ENCODE measurements at regions not wholly inside any gene's neighbourhood (a gene's known extent, or its start where the extent isn't known, plus 50 kb on each side); places are given as distances from the start of the nearest gene placed in this dataset.

DNA sequence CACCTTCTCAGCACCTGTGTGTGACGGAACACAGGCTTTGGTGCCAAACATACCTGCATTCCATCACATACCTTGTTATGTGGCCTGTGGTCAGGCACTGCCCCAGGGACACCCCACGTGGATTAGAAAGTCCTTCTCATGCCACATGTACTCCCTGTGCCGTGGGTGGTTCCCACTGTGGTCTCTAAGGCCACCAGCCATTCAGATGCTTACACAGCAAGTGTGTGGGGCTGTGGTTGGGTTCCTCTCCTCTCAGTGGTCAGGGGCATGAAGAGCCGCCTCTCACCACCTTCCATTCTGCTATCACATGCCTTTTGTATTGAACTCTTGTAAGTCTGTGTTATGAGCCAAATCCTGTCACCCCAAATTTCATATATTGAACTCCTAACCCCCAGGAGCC is 85.1 kb upstream of the IGFBP3 start:
- H3K27ac ChIP-seq (ENCODE audit: low read depth, low read length) = no peak overlapping the region
- H3K9me3 ChIP-seq (ENCODE audit: control insufficient read depth, insufficient read depth, low read length) = peaks cover 5% of the 10 kb centered on the region; the same call in 1 of the 2 replicates
- H3K27me3 ChIP-seq (ENCODE audit: control insufficient read depth, insufficient read depth, low read length) = no peaks in the 10 kb centered on the region
- CTCF ChIA-PET = no interaction called here
- DNase-seq (ENCODE audit: low read depth, low spot score) = no peak
- no peak overlapping the region for H3K4me3 ChIP-seq (ENCODE audit: low read depth, low read length)
- POLR2A ChIA-PET = no interaction called here
- TF ChIP-seq, protein P1, sequence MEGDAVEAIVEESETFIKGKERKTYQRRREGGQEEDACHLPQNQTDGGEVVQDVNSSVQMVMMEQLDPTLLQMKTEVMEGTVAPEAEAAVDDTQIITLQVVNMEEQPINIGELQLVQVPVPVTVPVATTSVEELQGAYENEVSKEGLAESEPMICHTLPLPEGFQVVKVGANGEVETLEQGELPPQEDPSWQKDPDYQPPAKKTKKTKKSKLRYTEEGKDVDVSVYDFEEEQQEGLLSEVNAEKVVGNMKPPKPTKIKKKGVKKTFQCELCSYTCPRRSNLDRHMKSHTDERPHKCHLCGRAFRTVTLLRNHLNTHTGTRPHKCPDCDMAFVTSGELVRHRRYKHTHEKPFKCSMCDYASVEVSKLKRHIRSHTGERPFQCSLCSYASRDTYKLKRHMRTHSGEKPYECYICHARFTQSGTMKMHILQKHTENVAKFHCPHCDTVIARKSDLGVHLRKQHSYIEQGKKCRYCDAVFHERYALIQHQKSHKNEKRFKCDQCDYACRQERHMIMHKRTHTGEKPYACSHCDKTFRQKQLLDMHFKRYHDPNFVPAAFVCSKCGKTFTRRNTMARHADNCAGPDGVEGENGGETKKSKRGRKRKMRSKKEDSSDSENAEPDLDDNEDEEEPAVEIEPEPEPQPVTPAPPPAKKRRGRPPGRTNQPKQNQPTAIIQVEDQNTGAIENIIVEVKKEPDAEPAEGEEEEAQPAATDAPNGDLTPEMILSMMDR (IDR thresholded peaks at IDR 0.05; ENCODE audit: low read depth, low read length) = no peak

DNA sequence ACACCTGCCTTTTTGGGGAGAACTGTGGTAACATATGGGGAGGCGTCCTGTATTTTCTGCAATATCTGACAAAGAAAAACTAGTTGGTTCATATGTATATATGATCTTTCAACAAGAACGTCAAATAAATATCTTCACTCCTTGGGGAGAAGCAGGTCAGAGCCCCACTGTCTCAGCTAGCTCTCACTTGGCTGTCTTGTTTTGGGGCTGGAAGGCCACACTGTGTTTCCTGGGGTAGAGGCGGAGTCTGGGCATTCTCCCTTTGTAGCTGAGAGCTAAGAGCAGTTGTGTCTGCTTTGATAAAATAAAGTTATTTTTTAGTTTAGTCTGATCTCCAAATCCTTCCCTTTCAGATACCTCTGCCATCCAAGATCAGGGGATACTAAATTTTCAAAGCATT is 83.9 kb upstream of the IGFBP3 start:
- DNase-seq (ENCODE audit: low read depth, low spot score) = no peak
- TF ChIP-seq, protein P1 (IDR thresholded peaks at IDR 0.05; ENCODE audit: low read depth, low read length) = no peak
- ChIA-PET CTCF (no interaction called here), POLR2A (no interaction called here)
- H3K27me3 ChIP-seq (ENCODE audit: control insufficient read depth, insufficient read depth, low read length) = no peaks in the 10 kb centered on the region
- no peak overlapping the region for H3K4me3 ChIP-seq (ENCODE audit: low read depth, low read length)
- no peak overlapping the region for H3K27ac ChIP-seq (ENCODE audit: low read depth, low read length)
- H3K9me3 ChIP-seq (ENCODE audit: control insufficient read depth, insufficient read depth, low read length) = peaks cover 5% of the 10 kb centered on the region; the same call in 1 of the 2 replicates

DNA sequence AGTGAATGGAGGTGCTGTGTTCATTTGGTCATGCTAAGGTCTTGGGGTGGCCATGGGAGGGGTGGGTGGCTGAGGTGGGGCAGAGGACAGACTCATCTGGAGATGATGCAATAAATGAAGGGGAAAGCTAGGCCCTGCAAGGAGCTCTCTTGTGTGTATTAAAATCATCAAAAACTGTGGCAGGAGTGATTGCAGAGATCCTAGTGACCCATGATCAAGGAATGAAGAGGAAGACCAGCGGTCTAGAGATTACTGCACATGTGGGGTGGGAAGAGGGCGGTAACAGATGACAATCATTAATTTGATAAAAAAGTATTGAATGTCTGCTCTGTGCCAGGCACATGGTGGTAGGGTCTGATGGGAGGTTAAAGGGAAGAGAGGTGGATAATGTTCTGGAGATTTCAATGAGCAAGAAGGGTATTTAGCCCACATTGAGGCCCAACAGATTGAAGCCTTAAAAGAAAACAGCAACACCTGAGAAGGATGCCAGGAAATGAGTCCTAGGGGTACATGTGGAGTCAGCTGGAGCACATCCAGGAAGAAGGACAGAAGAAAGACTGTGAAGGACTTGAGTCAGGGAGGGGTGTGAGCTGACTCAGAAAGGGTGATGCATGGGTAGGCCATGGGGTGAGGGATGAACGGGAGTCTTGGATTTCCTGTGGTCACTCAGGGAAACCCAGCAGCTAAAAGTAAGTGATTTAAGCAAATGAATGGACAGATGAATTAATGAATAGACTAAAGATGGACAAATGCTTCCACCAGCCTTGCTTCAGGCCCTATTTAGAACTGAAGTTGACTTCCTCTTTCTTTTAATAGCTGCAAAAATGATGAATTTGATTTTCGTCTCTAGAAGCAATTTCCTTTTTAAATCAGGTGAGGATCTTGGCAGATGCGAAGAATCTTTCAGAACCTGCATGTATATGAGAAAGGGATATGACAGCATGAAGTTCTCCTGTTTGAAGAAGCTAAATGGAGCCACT is 83.1 kb upstream of the IGFBP3 start:
- peak; percentile 55 for DNase-seq (ENCODE audit: low read depth, low spot score)
- TF ChIP-seq, protein P1 (IDR thresholded peaks at IDR 0.05; ENCODE audit: low read depth, low read length) = no peak
- H3K27ac ChIP-seq (ENCODE audit: low read depth, low read length) = no peak overlapping the region
- no peaks in the 10 kb centered on the region for H3K27me3 ChIP-seq (ENCODE audit: control insufficient read depth, insufficient read depth, low read length)
- peaks cover 5% of the 10 kb centered on the region; the same call in 1 of the 2 replicates for H3K9me3 ChIP-seq (ENCODE audit: control insufficient read depth, insufficient read depth, low read length)
- POLR2A ChIA-PET = no interaction called here
- CTCF ChIA-PET = no interaction called here
- H3K4me3 ChIP-seq (ENCODE audit: low read depth, low read length) = no peak overlapping the region

DNA sequence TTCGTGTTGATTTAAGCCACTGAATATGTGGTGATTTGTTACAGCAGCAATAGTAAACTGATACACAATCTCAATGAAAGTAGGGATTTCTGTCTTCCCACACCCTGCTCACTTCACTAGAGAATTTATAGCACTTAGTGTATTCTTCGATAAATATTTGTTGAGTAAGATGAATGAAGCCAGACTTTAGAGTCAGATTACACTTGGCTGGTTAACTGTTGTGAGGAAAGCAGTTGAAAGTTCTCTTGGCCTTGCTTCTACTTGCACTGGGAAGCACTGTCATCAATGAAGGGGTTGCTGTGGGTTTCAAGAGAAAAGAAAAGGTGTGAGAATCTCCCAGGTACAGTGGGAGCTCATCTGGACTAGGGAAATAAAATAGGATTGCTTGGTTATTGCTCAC is 82.1 kb upstream of the IGFBP3 start:
- DNase-seq (ENCODE audit: low read depth, low spot score) = no peak
- no peak overlapping the region for H3K27ac ChIP-seq (ENCODE audit: low read depth, low read length)
- CTCF ChIA-PET = no interaction called here
- peaks cover 5% of the 10 kb centered on the region; the same call in 1 of the 2 replicates for H3K9me3 ChIP-seq (ENCODE audit: control insufficient read depth, insufficient read depth, low read length)
- H3K4me3 ChIP-seq (ENCODE audit: low read depth, low read length) = no peak overlapping the region
- TF ChIP-seq, protein P1 (IDR thresholded peaks at IDR 0.05; ENCODE audit: low read depth, low read length) = no peak
- POLR2A ChIA-PET = no interaction called here
- no peaks in the 10 kb centered on the region for H3K27me3 ChIP-seq (ENCODE audit: control insufficient read depth, insufficient read depth, low read length)

DNA sequence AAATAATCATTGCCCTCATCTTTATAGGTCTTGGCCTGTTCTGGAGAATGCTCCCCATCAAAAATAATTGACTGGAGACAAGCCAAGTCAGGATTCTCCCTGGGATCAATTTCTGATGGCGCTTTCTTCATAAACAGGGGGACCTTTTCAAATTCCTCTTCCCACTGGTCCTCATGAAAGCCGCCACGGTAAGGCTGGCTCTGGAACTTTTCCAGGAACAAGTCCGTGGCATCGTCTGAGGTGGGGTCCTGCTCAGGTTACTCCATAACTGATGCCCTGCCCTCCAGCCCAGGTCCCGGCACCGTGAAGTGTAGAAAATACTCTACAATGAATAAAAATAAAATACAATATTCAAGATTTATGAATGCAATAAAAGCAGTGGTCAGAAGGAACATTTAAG is 79.4 kb upstream of the IGFBP3 start:
- ChIA-PET POLR2A (no interaction called here), CTCF (interaction anchor here (0.6 kb wide), 1 partner anchor 78 kb away, joined by 3 read pairs; no protein-coding TSS in a partner anchor)
- Histone ChIP-seq H3K27ac (ENCODE audit: low read depth, low read length) (no peak overlapping the region), H3K27me3 (ENCODE audit: control insufficient read depth, insufficient read depth, low read length) (no peaks in the 10 kb centered on the region), H3K4me3 (ENCODE audit: low read depth, low read length) (no peak overlapping the region), H3K9me3 (ENCODE audit: control insufficient read depth, insufficient read depth, low read length) (peaks cover 10% of the 10 kb centered on the region)
- TF ChIP-seq, protein P1 (IDR thresholded peaks at IDR 0.05; ENCODE audit: low read depth, low read length) = no peak
- DNase-seq (ENCODE audit: low read depth, low spot score) = no peak
